Gastrocnemius medialis (tissue), 4 donors: ENCODE measurements at regions not wholly inside any gene's neighbourhood (a gene's known extent, or its start where the extent isn't known, plus 50 kb on each side); places are given as distances from the start of the nearest gene placed in this dataset.

ENCODE experiments used
- ATAC-seq, 2 donors: fragments of 150-250 bp; one replicate each; pipeline ENCODE4 v1.9.1; 2016
- DNase-seq, 2 donors: peaks; one replicate each; pipeline ENCODE4 v3.0.0-alpha.2; 2019
- H3K27ac ChIP-seq, 4 donors: fragments of 200-600 bp; sonication (generic); 1 replicate in 1 of 4; 2 replicates in 3 of 4; pipeline ENCODE4 v1.5.1; 2016 to 2018; ENCODE audit warnings: mild to moderate bottlenecking in 2 of 4, moderate library complexity in 1 of 4
- H3K27me3 ChIP-seq, 3 donors: fragments of 200-600 bp; sonication (generic) in 2 of 3; 1 replicate in 1 of 3; 2 replicates in 2 of 3; pipeline versions ENCODE4 v1.5.1 to v1.6.0; 2016 to 2019; ENCODE audit warnings: mild to moderate bottlenecking in 1 of 3, moderate library complexity in 1 of 3
- H3K36me3 ChIP-seq, 2 donors: fragments of 200-600 bp; sonication (generic) in 1 of 2; one replicate each; pipeline ENCODE4 v1.5.1; 2017 to 2018
- H3K4me1 ChIP-seq, 2 donors: fragments of 200-600 bp; sonication (generic) in 1 of 2; one replicate each; pipeline ENCODE4 v1.5.1; 2016 to 2017; ENCODE audit warnings: mild to moderate bottlenecking in 2 of 2
- H3K4me3 ChIP-seq, 4 donors: fragments of 200-600 bp; sonication (generic) in 3 of 4; 1 replicate in 1 of 4; 2 replicates in 3 of 4; pipeline ENCODE4 v1.5.1; 2016 to 2019; ENCODE audit warnings: mild to moderate bottlenecking in 2 of 4
- H3K9me3 ChIP-seq, 3 donors: fragments of 200-600 bp; sonication (generic) in 2 of 3; 1 replicate in 1 of 3; 2 replicates in 2 of 3; pipeline ENCODE4 v1.5.1; 2016 to 2019
- CTCF ChIP-seq, 5 experiments: fragments of 450-650 bp in 3 of 5; fragments of 200-600 bp in 2 of 5; sonication (generic) in 2 of 5; IDR thresholded peaks in 4 of 5; conservative IDR thresholded peaks in 1 of 5; 1 replicate in 4 of 5; 2 replicates in 1 of 5; pipeline ENCODE4 v1.5.1; 2016 to 2019; ENCODE audit warnings: antibody characterized with exemption in 5 of 5, mild to moderate bottlenecking in 3 of 5, moderate library complexity in 3 of 5
- POLR2A ChIP-seq, 2 donors: fragments of 450-650 bp; IDR thresholded peaks; one replicate each; pipeline ENCODE4 v1.6.1; 2017; ENCODE audit warnings: antibody characterized with exemption in 2 of 2, mild to moderate bottlenecking in 2 of 2, moderate library complexity in 2 of 2
- in situ Hi-C, 4 donors: fragments of 200-750 bp; cut with MboI; loops; one replicate each; pipeline versions ENCODE4 v1.15.0 to v1.8.0; 2017; ENCODE audit warnings: low sequenced_read_pairs in 4 of 4
- intact Hi-C: fragments of 100-400 bp; cut with DNase I; formaldehyde crosslinking; loops from one replicate; pipeline ENCODE4 v1.15.1; 2023; ENCODE audit warnings: low total_unique reads

GRCh38 chr5:72030237-72030636 lies 77.0 kb upstream of the MAP1B start:
- in situ Hi-C loops (no loop called here), intact Hi-C loops (no loop called here)
- TF ChIP-seq POLR2A (IDR thresholded peaks at IDR 0.05) (no peak), CTCF (IDR thresholded peaks at IDR 0.05 in 4 of 5, conservative IDR thresholded peaks at IDR 0.05 in 1 of 5) (no peak)
- Histone ChIP-seq H3K9me3 (no peaks in the 10 kb centered on the region), H3K4me1 (no peaks in the 10 kb centered on the region), H3K27me3 (no peaks in the 10 kb centered on the region), H3K27ac (no peak overlapping the region), H3K36me3 (no peaks in the 10 kb centered on the region), H3K4me3 (no peak overlapping the region)
- DNase-seq (no peak), ATAC-seq (no peak)

GRCh38 chr5:72032788-72033187 lies 74.5 kb upstream of the MAP1B start:
- TF ChIP-seq POLR2A (IDR thresholded peaks at IDR 0.05) (no peak), CTCF (IDR thresholded peaks at IDR 0.05 in 4 of 5, conservative IDR thresholded peaks at IDR 0.05 in 1 of 5) (no peak)
- Histone ChIP-seq H3K36me3 (no peaks in the 10 kb centered on the region), H3K4me1 (no peaks in the 10 kb centered on the region), H3K27me3 (no peaks in the 10 kb centered on the region), H3K9me3 (no peaks in the 10 kb centered on the region), H3K27ac (no peak overlapping the region), H3K4me3 (no peak overlapping the region)
- intact Hi-C loops (loop anchor here (1.0 kb wide), 1 partner anchor 28 kb away; no protein-coding TSS in a partner anchor), in situ Hi-C loops (no loop called here)
- no peak for ATAC-seq
- DNase-seq, result no peak

GRCh38 chr5:72034770-72035169 lies 72.5 kb upstream of the MAP1B start:
- in situ Hi-C loops, result no loop called here
- no peak overlapping the region for H3K27ac ChIP-seq
- ATAC-seq (no peak), DNase-seq (no peak)
- no peak for TF ChIP-seq POLR2A (IDR thresholded peaks at IDR 0.05)
- intact Hi-C loops, result no loop called here
- no peak overlapping the region for H3K4me3 ChIP-seq
- H3K36me3 ChIP-seq, result no peaks in the 10 kb centered on the region
- H3K9me3 ChIP-seq, result no peaks in the 10 kb centered on the region
- H3K4me1 ChIP-seq, result no peaks in the 10 kb centered on the region
- H3K27me3 ChIP-seq, result no peaks in the 10 kb centered on the region

GRCh38 chr5:72035831-72036230 lies 71.4 kb upstream of the MAP1B start:
- H3K36me3 ChIP-seq, result no peaks in the 10 kb centered on the region
- H3K4me1 ChIP-seq, result no peaks in the 10 kb centered on the region
- peaks cover 0 to under 1% (median 0%) of the 10 kb centered on the region in 3 donors for H3K27me3 ChIP-seq
- ATAC-seq (no peak), DNase-seq (no peak)
- H3K4me3 ChIP-seq, result no peak overlapping the region
- H3K9me3 ChIP-seq, result no peaks in the 10 kb centered on the region
- no peak overlapping the region for H3K27ac ChIP-seq
- TF ChIP-seq POLR2A (IDR thresholded peaks at IDR 0.05), result no peak
- no peak for TF ChIP-seq CTCF (IDR thresholded peaks at IDR 0.05 in 4 of 5, conservative IDR thresholded peaks at IDR 0.05 in 1 of 5)
- intact Hi-C loops, result no loop called here
- in situ Hi-C loops, result no loop called here

GRCh38 chr5:72036951-72037350 lies 70.3 kb upstream of the MAP1B start:
- ATAC-seq (no peak), DNase-seq (no peak)
- in situ Hi-C loops (no loop called here), intact Hi-C loops (no loop called here)
- Histone ChIP-seq H3K36me3 (no peaks in the 10 kb centered on the region), H3K4me1 (no peaks in the 10 kb centered on the region), H3K9me3 (no peaks in the 10 kb centered on the region), H3K4me3 (no peak overlapping the region), H3K27ac (no peak overlapping the region), H3K27me3 (peaks cover 0 to 3% (median 0%) of the 10 kb centered on the region in 3 donors)
- TF ChIP-seq POLR2A (IDR thresholded peaks at IDR 0.05) (no peak), CTCF (IDR thresholded peaks at IDR 0.05 in 4 of 5, conservative IDR thresholded peaks at IDR 0.05 in 1 of 5) (no peak)
